ENCODE measurements at regions not wholly inside any gene's neighbourhood (a gene's known extent, or its start where the extent isn't known, plus 50 kb on each side); places are given as distances from the start of the nearest gene placed in this dataset.
"Not testable (repeated sequence)": the region's sequence is repeated elsewhere in the genome, so short reads cannot be mapped to it uniquely, and the experiment has no call there.

DNA sequence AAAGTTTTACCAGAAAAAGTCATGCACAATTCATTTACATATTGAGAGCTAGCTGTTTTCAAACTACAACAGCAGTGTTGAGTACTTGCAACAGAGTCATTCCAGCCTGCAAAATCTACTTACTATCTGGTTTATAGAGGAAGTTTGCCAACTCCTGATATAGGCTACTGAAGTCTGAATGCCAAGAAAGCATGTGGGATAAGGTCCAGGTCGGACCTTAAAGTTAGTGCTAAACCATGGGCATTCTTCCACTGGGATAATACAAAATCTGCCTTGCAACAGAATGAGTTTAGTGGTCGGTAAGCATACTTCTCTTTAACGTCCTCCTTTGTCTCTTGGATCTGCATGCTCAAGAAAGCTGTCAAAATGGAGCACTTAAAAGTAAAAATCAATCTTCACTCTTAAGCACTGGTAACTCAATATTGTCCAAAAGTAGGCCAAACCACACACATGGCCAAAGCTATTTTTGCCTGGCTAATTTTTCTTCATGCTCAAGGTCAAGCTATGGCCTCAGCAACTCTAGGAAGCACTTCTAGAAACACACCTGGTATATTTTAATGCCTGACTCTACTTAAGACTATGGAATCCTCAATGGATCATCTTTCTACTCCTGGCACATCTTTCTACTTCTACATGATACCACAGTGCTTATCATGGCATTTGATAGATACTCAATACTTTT, 364.9 kb upstream of the KITLG start:
- no peak for DNase-seq (ENCODE audit: low spot score)

DNA sequence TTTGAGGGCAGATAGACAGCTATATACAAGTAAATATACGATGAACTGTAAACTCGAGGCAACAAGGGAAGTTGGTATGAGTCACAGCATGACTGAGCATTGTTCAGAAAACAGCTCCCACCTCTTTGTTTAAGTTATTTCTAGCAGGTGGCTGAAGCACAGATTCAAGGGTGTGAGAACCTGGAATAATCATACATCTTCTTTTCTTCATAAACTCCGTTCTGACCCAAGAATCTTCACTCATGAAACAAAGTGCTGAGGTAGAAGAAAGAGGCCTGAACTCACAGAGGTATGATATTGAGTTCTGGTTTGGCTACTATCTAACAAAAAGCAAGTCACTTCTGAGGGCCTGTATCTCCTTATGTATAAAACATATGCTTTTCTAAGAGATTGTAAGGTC, 364.1 kb upstream of the KITLG start:
- DNase-seq (ENCODE audit: low spot score), result no peak

DNA sequence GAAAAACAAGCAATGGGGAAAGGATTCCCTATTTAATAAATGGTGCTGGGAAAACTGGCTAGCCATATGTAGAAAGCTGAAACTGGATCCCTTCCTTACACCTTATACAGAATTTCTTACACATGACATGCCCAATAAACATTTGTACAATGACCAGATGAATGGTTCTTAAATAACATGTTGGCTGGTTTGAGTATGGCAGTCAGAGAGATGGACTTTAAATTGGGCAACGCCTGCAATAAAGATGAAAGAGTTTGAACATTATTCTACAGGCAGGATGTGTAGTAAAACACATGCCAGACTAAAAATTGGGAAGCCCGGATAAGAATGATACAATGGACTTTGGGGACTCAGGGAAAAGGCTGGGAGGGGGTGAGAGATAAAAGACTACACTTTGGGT, 360.6 kb upstream of the KITLG start:
- no peak for DNase-seq (ENCODE audit: low spot score)

DNA sequence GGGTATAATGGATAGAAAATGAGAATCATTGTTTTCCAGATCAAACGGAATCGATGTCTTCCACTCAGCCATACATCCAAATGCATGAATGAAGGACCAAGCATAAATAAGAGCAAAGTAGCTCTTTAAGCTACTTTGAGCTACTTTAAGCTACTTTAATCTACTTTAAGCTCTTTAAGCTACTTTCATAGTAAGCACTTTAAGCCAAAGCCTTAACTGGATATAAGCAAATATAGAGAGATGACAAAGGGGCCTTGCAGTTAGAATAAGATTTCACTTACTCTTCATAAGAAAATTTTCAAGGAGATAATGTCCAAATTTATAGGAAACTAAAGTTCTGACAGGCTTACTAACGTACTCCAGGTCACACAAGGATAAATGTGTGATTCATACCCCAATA, 355.6 kb upstream of the KITLG start:
- DNase-seq (ENCODE audit: low spot score), result no peak

DNA sequence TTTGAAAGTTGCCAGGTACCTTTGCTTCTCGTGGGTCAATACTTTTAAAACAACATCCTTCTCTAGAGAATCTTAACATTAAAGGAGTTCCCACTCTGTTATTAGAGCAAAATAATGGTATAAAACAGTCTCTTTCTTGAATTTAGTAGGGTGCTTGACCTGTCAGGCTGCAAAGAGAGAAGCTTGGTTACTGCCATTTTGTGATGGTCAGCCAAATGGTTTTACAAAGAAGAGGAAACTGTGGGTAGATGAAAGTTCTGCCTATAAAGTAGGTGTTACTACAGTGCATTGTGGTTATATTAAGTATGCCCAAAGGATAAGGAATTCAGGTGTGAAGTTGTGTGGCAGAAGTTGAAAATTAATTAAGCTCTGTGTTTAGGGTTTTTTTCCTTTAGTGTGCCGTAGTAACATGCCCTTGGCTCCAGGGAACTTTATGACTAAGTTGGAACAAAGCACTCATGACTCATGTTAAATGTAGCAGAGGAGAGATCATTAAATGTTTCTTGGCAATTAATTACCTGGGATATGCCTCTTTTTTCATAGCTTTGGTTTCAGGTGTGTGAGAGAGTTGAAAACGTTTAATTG, 354.0 kb upstream of the KITLG start:
- DNase-seq (ENCODE audit: low spot score), result no peak

DNA sequence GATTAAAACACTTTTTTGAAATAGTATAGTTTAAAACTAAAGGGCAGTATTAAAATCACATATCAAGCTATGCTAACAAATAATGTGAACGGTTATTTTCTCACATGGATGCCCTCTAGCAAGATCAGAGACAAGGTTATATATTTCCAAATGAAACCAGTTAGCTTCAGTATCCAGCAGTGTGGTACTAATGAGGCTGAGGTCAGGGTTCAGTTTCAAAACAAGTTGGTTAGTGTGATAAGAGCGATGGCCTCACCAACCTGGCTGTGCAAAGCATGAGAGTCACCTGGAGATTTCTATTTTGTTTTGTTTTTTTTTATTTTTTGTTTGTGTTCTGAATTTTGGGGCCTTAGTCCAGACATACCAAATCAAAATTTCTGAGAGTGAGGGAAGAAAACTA, 352.2 kb upstream of the KITLG start:
- DNase-seq (ENCODE audit: low spot score), result no peak

DNA sequence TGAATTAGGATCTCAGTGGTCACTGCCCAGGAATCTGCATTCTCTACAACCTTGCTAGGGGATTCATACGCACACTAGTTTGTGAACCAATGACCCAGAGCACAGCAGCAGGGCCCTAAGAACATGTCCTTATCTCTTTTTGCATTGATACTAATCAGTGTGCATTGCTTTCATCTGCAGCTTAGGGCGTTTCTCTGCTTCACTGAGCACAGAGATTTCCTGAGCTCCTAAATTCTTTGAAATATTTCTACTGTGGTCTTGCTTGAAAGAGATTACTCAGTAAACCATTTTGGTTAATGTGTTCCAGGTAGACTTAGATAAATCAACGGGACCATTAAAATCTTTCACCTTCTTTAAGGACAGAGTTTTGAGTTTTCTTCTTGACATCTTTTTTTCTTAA, 351.3 kb upstream of the KITLG start:
- DNase-seq (ENCODE audit: low spot score), result no peak

DNA sequence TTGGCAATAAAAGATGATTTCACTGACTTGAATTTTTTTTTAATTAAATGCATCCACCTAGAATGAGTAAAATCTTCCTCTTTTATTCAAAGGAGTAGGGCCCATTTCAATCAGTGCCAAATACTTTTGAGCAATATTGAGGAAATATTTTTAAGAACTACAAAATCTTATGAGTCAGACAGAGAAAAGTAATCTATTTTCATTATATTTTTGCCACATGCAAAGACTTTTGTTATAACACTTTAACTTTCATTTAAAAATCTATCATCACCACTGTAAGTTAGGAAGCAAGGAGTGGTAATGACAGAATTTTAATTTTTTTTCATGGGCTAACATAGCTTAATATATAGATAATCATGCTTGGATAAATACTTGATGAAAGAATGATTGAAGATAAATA, 345.2 kb upstream of the KITLG start:
- DNase-seq (ENCODE audit: low spot score), result no peak

DNA sequence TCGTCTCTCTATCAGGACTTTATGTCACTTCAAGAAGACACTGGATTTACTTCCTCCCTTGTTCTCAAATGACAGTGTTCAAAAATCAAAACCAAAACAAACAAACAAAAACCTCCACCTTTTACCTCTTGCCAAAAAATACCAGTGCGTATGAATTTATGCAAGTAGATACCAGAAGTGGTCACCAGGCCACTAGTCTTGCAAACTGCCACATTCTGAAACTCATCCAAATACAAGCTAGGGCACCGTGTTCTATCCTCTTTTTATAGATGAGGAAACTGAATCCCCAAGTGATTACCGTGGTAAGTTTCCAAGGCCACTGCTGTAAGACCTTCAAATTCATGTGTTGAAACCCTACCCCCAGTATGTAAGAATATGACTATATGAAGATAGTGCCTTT, 343.9 kb upstream of the KITLG start:
- no peak for DNase-seq (ENCODE audit: low spot score)

DNA sequence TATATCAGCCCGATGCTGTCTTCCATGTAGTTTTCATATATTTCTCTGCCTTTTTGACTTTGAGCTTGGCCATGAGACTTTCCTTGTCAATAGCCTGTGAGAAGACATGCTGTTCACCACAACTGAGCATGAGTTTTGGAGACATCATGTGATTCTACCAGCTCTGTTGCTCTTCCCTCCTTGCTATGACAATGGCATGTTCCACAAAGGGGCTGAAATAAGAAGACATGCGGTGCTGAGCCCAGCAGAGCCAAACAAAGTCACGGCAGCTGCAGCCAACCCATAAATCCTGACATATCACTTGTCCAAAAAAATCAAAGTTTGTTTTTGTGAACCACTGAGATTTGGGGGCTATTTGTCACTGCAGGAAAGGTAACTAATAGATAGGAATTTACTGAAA, 343.4 kb upstream of the KITLG start:
- DNase-seq (ENCODE audit: low spot score), result no peak

DNA sequence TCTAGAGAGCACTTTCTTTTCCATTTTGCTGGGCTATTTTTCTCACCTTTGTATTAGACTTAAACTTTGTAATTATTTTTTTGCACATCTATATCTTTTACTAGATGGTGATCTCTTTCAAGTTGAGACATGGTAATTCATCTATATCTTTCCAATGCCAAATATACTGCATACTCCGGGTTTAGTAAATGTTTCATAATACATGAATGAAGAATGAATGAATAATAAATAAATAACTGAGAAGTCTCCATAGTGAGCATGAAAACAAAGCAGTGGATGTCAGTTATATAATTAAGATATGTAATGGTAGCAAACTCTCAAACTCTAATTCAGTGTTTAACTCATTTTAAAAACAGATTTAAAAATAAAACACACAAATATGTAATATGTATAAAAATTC, 342.5 kb upstream of the KITLG start:
- DNase-seq (ENCODE audit: low spot score), result no peak

DNA sequence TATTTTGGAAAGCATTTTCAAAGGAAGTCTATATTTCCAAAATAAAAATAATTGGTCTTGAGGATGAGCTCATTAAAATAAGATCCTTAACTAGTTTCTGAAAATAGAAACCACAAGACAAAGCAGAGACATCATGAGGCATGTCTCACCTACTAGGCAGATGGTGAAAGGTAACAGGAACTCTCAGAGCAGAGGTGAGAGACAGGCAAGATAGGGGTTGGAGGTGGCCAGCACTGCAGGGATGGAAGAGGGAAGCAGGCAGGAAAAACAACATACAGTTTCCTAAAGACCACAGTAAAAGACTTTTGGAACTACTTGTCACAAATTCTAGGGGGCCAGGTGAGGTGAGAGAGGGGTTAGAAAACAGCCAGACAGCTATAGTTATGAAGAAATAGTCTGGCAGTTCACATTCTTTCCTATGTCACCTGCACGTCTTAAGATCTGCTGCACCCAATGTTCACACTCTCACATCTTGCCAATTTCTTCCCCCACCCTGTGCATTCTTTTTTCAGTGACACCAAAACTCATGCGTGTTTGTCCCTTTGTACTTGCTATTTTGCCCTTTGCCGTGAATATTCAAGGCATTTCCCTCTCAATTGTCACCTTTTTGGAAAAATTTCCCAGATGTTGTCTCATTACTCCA, 341.7 kb upstream of the KITLG start:
- DNase-seq (ENCODE audit: low spot score), result no peak

DNA sequence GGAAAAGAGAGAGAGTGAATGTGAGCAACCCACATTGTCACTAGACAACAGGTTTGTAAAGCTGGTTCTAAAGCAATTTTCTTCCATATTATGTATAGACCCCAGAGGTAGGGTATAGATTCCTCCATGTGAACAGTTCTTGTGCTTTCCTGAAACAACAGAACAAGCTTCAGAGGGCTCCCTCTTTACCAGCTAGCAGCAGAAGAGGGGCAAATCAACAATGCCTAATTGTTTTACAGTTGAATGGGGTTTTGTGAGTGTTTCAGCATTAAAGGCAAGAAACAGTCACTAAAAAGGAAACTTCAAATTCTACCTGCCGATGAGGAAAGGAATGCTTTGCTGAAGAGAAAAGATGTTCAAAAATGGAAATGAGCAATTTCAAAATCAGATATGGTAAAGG, 341.2 kb upstream of the KITLG start:
- no peak for DNase-seq (ENCODE audit: low spot score)

DNA sequence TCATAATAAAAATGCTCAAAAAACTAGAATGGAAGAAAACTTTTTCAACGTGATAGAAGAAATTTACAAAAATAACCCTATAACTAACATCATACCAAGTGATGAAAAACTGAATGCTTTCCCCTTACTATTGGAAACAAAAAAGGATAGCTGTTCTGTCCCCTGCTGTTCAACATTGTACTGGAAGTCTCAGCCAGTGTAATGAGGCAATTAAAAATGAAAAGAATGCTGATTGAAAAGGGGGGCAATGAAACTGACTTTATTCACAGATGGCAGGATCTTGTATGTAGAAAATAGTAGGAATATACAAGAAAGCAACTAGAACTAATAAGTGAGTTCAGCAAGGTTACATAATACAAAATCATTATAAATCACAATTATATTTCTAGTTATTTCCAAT, 337.9 kb upstream of the KITLG start:
- DNase-seq (ENCODE audit: low spot score), result no peak

DNA sequence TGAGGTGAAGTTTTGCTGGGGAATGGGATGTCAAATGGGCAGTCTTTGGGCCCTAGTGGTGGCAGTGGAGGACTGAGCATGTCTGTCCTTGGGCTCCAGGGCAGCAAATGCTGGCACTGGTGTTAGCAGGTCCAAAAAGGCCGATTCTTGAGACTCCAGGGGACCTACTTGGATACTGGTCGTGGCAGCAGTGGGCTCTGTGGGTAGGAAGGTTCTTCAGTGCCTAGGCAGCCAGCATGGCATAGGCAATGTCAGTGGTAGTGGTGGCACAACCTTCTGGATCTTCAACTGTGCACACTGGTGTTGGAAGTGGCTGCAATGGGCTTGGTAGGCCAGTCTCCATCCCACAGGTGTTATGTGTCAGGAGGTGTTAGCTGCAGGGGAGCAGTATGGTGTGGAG, 334.7 kb upstream of the KITLG start:
- no peak for DNase-seq (ENCODE audit: low spot score)

DNA sequence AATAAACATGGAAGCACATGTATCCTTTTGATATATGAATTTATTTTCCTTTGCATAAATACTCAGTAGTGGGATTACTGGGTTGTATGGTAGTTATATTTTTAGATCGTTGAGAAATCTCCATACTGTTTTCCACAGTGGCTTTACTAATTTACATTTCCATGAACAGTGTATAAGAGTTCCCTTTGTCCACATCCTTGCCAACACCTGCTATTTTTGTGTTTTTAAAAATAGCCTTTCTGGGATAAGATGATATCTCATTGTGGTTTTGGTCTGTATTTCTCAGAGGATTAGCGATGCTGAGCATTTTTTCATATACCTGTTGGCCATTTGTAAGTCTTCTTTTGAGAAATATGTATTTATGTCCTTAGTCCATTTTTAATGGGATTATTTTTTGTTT, 329.2 kb upstream of the KITLG start:
- DNase-seq (ENCODE audit: low spot score), result no peak

DNA sequence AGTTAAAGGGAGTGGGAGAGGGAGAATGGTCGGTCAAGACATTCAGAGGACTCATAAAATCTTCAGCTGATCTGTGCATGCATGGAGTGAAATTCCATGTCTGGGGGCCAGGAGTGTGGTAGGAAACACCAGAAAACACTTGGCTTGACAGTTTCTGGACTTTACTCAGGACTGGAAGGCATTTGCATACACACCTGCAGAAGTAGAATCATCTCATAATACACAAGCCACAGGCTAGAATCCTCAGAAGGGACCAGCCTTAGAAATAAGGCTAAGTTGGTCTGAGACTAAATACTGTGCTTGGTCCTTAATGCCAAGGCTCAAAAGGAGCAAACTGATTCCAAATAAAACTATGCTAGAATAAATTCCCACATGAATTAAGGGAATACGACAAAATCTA, 328.1 kb upstream of the KITLG start:
- DNase-seq (ENCODE audit: low spot score), result no peak

DNA sequence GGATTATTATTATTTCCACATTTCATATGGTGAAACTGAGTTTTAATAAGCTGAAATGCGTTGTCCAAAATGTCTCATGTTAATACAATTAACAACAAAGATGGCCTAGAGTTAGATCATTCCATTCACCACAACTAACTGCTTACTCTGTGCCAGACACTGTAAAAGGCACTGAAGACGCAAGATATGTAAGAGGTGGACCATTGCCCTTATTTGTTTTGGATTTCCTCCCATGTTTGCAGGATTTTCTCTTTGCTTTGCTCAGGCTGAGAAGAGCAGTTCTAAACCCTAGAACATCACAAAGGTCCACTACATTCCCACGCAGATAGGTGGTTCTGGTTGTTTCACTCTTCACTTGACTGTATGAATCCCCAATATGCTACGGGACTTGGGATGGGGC, 324.4 kb upstream of the KITLG start:
- DNase-seq (ENCODE audit: low spot score), result no peak

DNA sequence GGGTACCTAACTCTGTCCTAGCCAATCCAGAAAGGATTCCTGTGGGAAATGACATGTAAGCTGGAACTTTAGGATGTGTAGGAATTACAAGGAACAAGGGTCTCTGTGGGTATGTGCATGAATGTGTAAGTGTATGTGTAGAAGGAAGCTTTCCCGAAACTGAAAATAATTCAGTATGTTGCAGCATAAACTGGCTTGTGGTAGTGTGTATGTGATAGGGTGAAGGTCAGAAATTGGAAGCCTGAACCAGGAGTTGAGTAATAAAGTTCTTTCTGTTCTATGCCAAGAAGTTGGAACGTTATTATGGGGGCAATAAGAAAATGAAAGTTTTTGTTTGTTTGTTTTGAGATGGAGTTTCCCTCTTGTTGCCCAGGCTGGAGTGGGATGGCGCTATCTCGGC, 323.1 kb upstream of the KITLG start:
- DNase-seq (ENCODE audit: low spot score), result no peak

DNA sequence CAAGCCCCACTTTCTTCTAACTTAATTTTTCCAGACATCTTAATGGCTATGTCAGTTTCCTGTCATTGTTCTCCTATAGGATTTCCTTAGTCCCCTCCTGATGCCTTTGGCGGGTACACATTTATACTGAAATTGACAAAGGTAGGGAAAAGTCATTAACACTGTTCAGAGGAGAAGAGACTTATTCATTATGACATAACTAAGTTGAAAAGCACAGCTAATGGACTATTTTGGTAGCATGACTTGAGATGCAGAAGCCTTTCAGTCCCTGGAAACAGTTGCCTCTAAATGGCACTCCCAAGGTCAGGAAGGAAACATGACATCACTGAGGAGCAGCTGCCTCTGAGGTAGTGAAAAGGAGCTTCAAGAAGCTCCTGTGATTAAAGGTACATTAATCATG, 317.5 kb upstream of the KITLG start:
- DNase-seq (ENCODE audit: low spot score), result no peak

DNA sequence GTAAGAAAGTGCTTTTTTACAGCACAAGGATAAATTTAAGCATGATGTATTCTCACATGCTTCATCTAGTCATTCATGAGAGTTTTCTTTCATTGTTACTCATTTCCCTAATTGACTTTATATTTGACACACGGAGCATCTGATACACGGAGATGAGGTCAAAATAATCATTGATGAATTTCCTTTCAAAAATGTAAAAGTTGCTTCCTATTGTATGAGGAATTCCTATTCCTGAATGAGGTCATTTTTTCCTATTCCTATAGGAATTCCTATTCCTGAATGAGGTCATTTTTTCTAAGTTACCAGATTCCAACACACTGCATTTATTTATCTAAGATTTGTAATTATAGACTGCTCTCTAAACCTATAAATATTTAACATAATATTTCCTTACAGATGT, 316.7 kb upstream of the KITLG start:
- DNase-seq (ENCODE audit: low spot score), result no peak

DNA sequence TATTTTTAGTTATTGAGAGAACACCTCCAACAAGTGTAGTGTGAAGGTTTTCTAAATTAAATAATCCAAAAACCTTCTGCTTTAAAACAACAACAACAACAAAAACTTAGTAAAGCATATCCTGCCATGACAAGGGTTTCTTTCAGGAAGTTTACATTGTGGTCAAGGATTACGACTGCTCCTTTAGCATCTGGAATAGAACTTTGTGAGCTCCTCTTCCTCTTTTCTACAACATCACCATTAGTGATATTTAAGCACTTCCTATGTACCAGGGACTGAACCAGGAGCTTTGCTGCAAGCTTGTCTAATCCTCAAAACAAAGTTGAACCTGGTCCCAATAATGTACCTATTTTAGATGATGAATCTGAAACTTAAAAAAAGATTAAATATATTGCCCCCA, 315.4 kb upstream of the KITLG start:
- DNase-seq (ENCODE audit: low spot score), result no peak

DNA sequence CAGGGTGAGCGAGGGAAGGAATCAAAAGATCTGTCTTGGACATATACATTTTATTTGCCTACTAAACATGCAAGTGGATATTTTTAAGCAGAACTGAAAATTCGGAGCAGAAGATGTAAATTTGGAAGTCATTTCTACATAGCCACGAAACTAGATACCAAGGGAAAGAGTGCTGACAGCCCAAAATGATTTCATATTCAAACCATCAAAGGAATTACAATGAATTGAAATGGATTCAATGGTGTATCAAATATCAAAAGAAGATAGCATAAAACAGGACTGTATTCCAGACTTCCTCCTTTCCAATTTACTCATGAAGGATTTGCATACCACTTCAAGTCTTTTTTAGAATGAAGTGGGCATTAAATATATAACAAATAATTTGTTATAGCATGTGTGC, 313.5 kb upstream of the KITLG start:
- no peak for DNase-seq (ENCODE audit: low spot score)

DNA sequence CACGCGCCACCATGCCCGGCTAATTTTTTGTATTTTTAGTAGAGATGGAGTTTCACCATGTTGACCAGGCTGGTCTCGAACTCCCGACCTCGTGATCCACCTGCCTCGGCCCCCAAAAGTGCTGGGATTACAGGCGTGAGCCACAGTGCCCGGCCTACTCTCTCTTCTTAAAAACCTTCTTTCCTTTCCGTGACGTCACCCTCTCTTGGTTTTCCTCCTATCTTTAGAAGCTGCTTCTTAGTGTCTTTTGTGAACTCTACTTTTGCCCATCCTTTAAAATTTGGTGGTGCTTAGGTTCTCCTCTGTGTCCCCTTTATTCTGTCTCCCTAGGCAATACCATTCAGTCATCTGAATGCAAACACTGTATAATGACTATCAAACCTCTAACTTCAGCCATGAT, 311.2 kb upstream of the KITLG start:
- DNase-seq (ENCODE audit: low spot score), result not testable (repeated sequence)

Measured in ureter (tissue), 1 donor.